Loucy (cell line): ENCODE measurements at regions not wholly inside any gene's neighbourhood (a gene's known extent, or its start where the extent isn't known, plus 50 kb on each side); places are given as distances from the start of the nearest gene placed in this dataset.

Experiments
- CTCF ChIP-seq: fragments of 200-600 bp; sonication (generic); conservative IDR thresholded peaks from 2 replicates; pipeline ENCODE4 v1.5.1; 2014; ENCODE audit warnings: mild to moderate bottlenecking, antibody characterized with exemption, low read length
- EZH2phosphoT487 ChIP-seq: fragments of 200-600 bp; IDR thresholded peaks from 2 replicates; pipeline ENCODE4 v1.6.1; 2018; ENCODE audit warnings: antibody characterized with exemption, mild to moderate bottlenecking, moderate library complexity, borderline replicate concordance

DNA sequence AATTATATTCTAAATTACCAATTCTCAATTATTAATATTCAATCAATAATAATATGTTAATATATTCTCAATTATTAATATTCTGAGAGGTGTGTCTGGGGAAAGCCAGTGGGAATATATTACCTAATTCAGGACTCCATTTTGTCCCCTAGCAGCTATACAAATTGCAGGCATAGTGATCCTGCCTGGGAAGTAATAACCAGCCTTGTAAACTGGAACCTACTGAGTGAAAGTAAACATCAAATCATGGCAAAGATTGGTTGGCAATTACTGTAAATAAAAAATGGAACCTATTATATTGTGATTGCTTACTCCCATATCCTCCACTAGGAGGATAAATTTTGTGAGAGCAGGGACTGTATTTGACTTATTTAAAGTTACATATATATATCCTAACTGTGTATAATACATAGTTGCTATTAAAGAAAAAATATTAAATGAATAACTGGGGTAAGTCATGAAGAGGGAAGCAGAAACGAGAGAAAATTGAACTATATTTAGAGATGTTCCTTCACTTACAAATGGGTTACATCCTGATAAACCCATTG lies 150.5 kb upstream of the ELL2 start:
- TF ChIP-seq CTCF (peak; percentile 34; the same call in 1 of the 2 replicates), EZH2phosphoT487 (no peak)
